ENCODE measurements at regions not wholly inside any gene's neighbourhood (a gene's known extent, or its start where the extent isn't known, plus 50 kb on each side); places are given as distances from the start of the nearest gene placed in this dataset.

DNA sequence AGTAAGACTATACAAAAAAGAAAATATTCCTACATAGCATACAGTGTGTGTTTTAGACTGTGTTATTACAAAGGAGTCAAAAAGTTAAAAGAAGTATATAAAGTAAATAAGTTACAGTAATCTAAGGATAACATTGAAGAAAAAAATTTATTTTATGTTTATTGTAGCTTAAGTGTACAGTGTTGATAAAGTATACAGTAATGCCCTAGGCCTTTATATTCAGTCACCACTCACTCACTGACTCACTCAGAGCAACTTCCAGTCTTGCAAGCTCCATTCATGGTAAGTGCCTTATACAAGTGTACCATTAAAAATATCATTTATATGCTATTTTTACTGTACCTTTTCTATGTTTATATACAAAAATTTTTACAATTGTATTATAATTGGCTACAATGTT, 220.1 kb downstream of the BCHE start:
- no peak overlapping the region for H3K9ac ChIP-seq (ENCODE audit: low read length)
- H3K79me2 ChIP-seq (ENCODE audit: low read length): no peaks in the 10 kb centered on the region
- no peak overlapping the region for H3K4me2 ChIP-seq (ENCODE audit: low read depth, low read length)
- no peak for DNase-seq
- H2AFZ ChIP-seq (ENCODE audit: low read length): no peak overlapping the region
- no peaks in the 10 kb centered on the region for H3K27me3 ChIP-seq (replicated peaks; ENCODE audit: insufficient read depth, low read length)
- no peaks in the 10 kb centered on the region for H3F3A ChIP-seq (ENCODE audit: insufficient read depth, low read length)
- H3K4me1 ChIP-seq (ENCODE audit: low read length): no peaks in the 10 kb centered on the region
- no peaks in the 10 kb centered on the region for H3K9me2 ChIP-seq (replicated peaks; ENCODE audit: insufficient read depth, low read length)
- no peaks in the 10 kb centered on the region for H4K20me1 ChIP-seq (ENCODE audit: insufficient read depth, low read length)
- no peak overlapping the region for H3K27ac ChIP-seq (ENCODE audit: low read length)
- H3K36me3 ChIP-seq (replicated peaks; ENCODE audit: insufficient read depth, low read length): no peaks in the 10 kb centered on the region
- H3K9me3 ChIP-seq (replicated peaks; ENCODE audit: insufficient read depth, low read length): no peaks in the 10 kb centered on the region
- no peak overlapping the region for H3K4me3 ChIP-seq (ENCODE audit: low read length)
- no peak for TF ChIP-seq CTCF (IDR thresholded peaks at IDR 0.05; ENCODE audit: low read length)
- TF ChIP-seq EZH2 (optimal IDR thresholded peaks at IDR 0.05; ENCODE audit: low read depth, low read length): no peak
- TF ChIP-seq EZH2phosphoT487 (IDR thresholded peaks at IDR 0.05; ENCODE audit: low read length): no peak

DNA sequence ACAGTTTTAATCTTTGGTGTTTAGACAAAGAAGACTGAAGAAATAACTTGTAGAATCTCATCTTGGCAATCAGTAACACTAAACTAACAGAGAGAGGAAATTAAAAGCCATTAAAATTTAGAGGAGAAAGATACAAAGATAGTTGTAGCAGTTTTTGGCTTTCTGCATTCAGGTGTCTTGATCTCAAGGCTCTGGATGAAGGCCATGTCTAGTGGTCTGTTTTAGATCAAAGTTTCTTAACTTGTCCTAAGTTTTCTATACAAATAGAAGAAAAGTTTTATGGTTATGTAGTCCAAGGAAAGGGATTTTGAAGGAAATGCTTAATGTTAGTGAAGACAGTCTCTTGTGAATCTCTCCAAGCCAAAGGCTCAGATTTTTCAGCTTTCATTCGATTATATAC, 222.9 kb downstream of the BCHE start:
- no peaks in the 10 kb centered on the region for H3F3A ChIP-seq (ENCODE audit: insufficient read depth, low read length)
- no peaks in the 10 kb centered on the region for H3K79me2 ChIP-seq (ENCODE audit: low read length)
- H3K36me3 ChIP-seq (replicated peaks; ENCODE audit: insufficient read depth, low read length): no peaks in the 10 kb centered on the region
- no peaks in the 10 kb centered on the region for H3K4me1 ChIP-seq (ENCODE audit: low read length)
- no peak overlapping the region for H3K4me3 ChIP-seq (ENCODE audit: low read length)
- H4K20me1 ChIP-seq (ENCODE audit: insufficient read depth, low read length): no peaks in the 10 kb centered on the region
- TF ChIP-seq EZH2 (optimal IDR thresholded peaks at IDR 0.05; ENCODE audit: low read depth, low read length) (no peak), CTCF (IDR thresholded peaks at IDR 0.05; ENCODE audit: low read length) (no peak), EZH2phosphoT487 (IDR thresholded peaks at IDR 0.05; ENCODE audit: low read length) (no peak)
- no peaks in the 10 kb centered on the region for H3K9me2 ChIP-seq (replicated peaks; ENCODE audit: insufficient read depth, low read length)
- no peak overlapping the region for H3K4me2 ChIP-seq (ENCODE audit: low read depth, low read length)
- H3K27me3 ChIP-seq (replicated peaks; ENCODE audit: insufficient read depth, low read length): no peaks in the 10 kb centered on the region
- H3K9ac ChIP-seq (ENCODE audit: low read length): no peak overlapping the region
- no peak overlapping the region for H3K27ac ChIP-seq (ENCODE audit: low read length)
- no peak overlapping the region for H2AFZ ChIP-seq (ENCODE audit: low read length)
- no peak for DNase-seq
- H3K9me3 ChIP-seq (replicated peaks; ENCODE audit: insufficient read depth, low read length): no peaks in the 10 kb centered on the region

- no peak overlapping the region for H2AFZ ChIP-seq (ENCODE audit: low read length)
- DNase-seq: no peak
- H3K27ac ChIP-seq (ENCODE audit: low read length): no peak overlapping the region
- H3K9me2 ChIP-seq (replicated peaks; ENCODE audit: insufficient read depth, low read length): no peaks in the 10 kb centered on the region
- no peak overlapping the region for H3K4me3 ChIP-seq (ENCODE audit: low read length)
- no peak overlapping the region for H3K4me2 ChIP-seq (ENCODE audit: low read depth, low read length)
- H3K36me3 ChIP-seq (replicated peaks; ENCODE audit: insufficient read depth, low read length): no peaks in the 10 kb centered on the region
- H3F3A ChIP-seq (ENCODE audit: insufficient read depth, low read length): no peaks in the 10 kb centered on the region
- H3K27me3 ChIP-seq (replicated peaks; ENCODE audit: insufficient read depth, low read length): no peaks in the 10 kb centered on the region
- H3K9ac ChIP-seq (ENCODE audit: low read length): no peak overlapping the region
- TF ChIP-seq EZH2 (optimal IDR thresholded peaks at IDR 0.05; ENCODE audit: low read depth, low read length): no peak
- TF ChIP-seq EZH2phosphoT487 (IDR thresholded peaks at IDR 0.05; ENCODE audit: low read length): no peak
- no peak for TF ChIP-seq CTCF (IDR thresholded peaks at IDR 0.05; ENCODE audit: low read length)
- no peaks in the 10 kb centered on the region for H3K4me1 ChIP-seq (ENCODE audit: low read length)
- H3K9me3 ChIP-seq (replicated peaks; ENCODE audit: insufficient read depth, low read length): no peaks in the 10 kb centered on the region
- H3K79me2 ChIP-seq (ENCODE audit: low read length): no peaks in the 10 kb centered on the region
- no peaks in the 10 kb centered on the region; the same call in 1 of the 2 replicates for H4K20me1 ChIP-seq (ENCODE audit: insufficient read depth, low read length)
These were observed 224.2 kb downstream of the BCHE start for GRCh38 chr3:165613014-165613413.

Measured in MM.1S (cell line).